HT-29 (cell line): ENCODE measurements at regions not wholly inside any gene's neighbourhood (a gene's known extent, or its start where the extent isn't known, plus 50 kb on each side); places are given as distances from the start of the nearest gene placed in this dataset.
"Not testable (repeated sequence)": the region's sequence is repeated elsewhere in the genome, so short reads cannot be mapped to it uniquely, and the experiment has no call there.

ENCODE experiments used
- DNase-seq: peaks from one replicate; pipeline ENCODE4 v3.0.0-alpha.2; 2015; ENCODE audit warnings: low spot score

- DNase-seq: no peak
Observed at GRCh38 chr3:150328654-150329040, 79.5 kb upstream of the TSC22D2 start.

- no peak for DNase-seq
Observed at GRCh38 chr3:150327678-150328653, 80.1 kb upstream of the TSC22D2 start.

- DNase-seq: no peak
Observed at GRCh38 chr3:150324788-150325187, 83.3 kb upstream of the TSC22D2 start.

GRCh38 chr3:150324245-150324644 is 83.9 kb upstream of the TSC22D2 start:
- DNase-seq: no peak

GRCh38 chr3:150323770-150324169 is 84.3 kb upstream of the TSC22D2 start:
- DNase-seq: no peak

GRCh38 chr3:150323091-150323490 is 85.0 kb upstream of the TSC22D2 start:
- DNase-seq: not testable (repeated sequence)

- DNase-seq: not testable (repeated sequence)
Observed at GRCh38 chr3:150320971-150321370, 87.1 kb upstream of the TSC22D2 start.

- DNase-seq: peak; percentile 88
Observed at GRCh38 chr3:150319900-150320299, 88.2 kb upstream of the TSC22D2 start.

GRCh38 chr3:150317469-150317868 is 90.6 kb upstream of the TSC22D2 start:
- no peak for DNase-seq

- no peak for DNase-seq
Observed at GRCh38 chr3:150315721-150316120, 92.4 kb upstream of the TSC22D2 start.

- peak; percentile 81 for DNase-seq
Observed at GRCh38 chr3:150314248-150315004, 93.7 kb upstream of the TSC22D2 start.

- DNase-seq: no peak
Observed at GRCh38 chr3:150312018-150312657, 96.0 kb upstream of the TSC22D2 start.

GRCh38 chr3:150311156-150311555 is 96.9 kb upstream of the TSC22D2 start:
- no peak for DNase-seq

- DNase-seq: no peak
Observed at GRCh38 chr3:150309557-150309956, 98.5 kb upstream of the TSC22D2 start.

GRCh38 chr3:150309257-150309542 is 98.9 kb upstream of the TSC22D2 start:
- DNase-seq: no peak

- DNase-seq: no peak
Observed at GRCh38 chr3:150308481-150309256, 99.4 kb upstream of the TSC22D2 start.

GRCh38 chr3:150308037-150308319 is 100.1 kb upstream of the TSC22D2 start:
- DNase-seq: no peak

- no peak for DNase-seq
Observed at GRCh38 chr3:150307311-150308036, 100.6 kb upstream of the TSC22D2 start.

- no peak for DNase-seq
Observed at GRCh38 chr3:150306906-150307305, 101.2 kb upstream of the TSC22D2 start.

- DNase-seq: no peak
Observed at GRCh38 chr3:150306083-150306482, 102.0 kb upstream of the TSC22D2 start.

- DNase-seq: peak; percentile 79
Observed at GRCh38 chr3:150303768-150304167, 104.3 kb upstream of the TSC22D2 start.
